ENCODE measurements at regions not wholly inside any gene's neighbourhood (a gene's known extent, or its start where the extent isn't known, plus 50 kb on each side); places are given as distances from the start of the nearest gene placed in this dataset.
"Not testable (repeated sequence)": the region's sequence is repeated elsewhere in the genome, so short reads cannot be mapped to it uniquely, and the experiment has no call there.

DNA sequence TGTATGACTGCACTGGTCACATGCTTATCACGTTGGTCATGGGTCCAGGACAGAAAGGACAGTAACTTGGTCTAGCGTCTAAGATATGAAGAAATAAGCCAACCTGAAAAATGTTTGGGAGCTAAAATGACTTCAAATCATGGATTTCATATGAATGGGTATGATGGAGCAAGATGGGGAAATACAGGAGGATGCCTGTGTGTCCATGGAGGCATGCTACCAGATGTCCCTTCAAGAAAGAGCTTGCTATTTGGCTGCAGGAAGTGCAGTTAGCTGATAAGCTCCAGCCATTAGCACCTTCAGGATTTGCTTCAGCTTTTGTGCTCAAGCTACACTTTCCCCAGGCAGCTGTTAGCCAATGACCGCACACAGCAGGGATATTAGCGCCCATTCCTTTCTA lies 164.6 kb upstream of the THBS1 start:
- DNase-seq (ENCODE audit: low read depth in 2 of 2): no peak

DNA sequence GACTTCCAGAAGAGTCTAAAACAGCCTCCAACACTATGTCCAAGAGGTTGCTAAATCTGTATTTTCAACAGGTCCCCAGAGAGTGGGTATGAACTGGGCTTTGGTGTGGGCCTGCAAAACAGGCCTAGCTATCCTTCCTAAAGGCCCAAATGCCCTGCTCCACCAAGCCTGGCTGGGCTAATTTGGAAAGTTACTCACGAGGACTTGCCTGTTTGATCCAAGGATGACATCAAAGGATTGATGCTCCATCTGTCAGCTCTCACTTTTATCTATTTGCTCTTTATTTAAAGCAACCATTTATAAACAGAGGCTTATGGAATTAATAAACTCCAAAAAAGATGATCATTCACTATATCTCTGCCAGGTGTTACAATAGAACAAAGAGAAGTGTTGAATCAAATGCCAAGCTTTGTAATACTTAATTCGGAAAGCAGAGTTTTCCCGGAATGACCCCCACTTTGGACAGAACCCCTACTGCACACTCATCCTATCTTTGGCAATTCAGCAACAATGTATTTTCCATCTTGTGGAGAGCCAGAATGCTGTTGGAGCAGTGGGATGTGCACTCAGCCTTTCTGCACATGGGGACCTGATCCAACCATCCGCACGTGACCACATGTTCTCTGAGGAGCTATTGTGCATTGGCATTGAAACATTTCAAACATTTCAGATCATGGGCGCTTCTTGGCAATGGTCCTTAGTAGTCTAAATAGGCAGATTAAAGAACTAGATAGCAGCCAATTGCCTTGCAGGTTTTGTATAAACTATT lies 163.3 kb upstream of the THBS1 start:
- no peak for DNase-seq (ENCODE audit: low read depth in 2 of 2)

DNA sequence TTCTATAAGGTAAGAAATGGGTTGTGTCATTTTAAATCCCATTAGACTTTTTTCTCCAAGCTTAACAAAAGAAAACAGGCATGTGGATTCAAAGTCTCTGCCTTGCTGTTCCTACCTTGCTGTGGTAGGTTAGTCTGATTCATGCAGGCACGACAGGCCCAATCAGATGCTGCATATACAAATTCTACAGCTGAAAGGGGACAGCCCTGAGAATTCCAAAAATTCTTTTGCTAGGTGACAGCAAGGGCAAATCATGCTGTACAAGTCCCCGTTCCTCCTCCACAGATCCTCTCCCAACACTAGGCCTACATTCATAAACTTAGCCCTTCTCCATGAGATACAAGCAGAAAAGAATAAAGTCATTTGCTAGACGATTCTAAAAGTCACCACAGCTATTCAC lies 161.2 kb upstream of the THBS1 start:
- no peak for DNase-seq (ENCODE audit: low read depth in 2 of 2)

DNA sequence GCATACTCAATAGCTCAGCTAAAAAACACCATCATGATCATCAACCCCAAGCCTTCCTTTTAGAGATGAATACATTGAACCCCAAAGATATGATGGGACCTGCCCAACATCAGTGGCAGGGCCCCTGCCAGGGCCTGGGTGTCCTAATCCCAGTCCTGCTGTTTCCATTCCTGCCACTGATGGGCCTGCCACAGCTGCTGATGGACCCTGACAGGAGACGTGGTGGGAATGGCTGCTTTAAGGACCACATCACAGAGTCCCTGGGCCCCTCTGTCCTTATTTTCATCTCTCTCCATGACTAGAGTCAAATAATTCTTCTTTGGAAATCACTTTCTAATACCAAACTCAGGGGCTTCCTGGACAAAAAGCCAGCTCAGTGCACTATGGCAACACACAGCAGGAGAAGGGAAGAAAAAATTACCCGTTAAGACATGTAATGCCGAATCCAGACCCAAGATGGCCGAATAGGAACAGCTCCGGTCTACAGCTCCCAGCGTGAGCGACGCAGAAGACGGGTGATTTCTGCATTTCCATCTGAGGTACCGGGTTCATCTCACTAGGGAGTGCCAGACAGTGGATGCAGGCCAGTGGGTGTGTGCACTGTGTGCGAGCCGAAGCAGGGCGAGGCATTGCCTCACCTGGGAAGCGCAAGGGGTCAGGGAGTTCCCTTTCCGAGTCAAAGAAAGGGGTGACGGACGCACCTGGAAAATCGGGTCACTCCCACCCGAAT lies 160.6 kb upstream of the THBS1 start:
- DNase-seq (ENCODE audit: low read depth in 2 of 2): not testable (repeated sequence)

DNA sequence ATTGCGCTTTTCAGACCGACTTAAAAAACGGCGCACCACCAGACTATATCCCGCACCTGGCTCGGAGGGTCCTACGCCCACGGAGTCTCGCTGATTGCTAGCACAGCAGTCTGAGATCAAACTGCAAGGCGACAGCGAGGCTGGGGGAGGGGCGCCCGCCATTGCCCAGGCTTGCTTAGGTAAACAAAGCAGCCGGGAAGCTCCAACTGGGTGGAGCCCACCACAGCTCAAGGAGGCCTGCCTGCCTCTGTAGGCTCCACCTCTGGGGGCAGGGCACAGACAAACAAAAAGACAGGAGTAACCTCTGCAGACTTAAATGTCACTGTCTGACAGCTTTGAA lies 160.1 kb upstream of the THBS1 start:
- not testable (repeated sequence) for DNase-seq (ENCODE audit: low read depth in 2 of 2)

DNA sequence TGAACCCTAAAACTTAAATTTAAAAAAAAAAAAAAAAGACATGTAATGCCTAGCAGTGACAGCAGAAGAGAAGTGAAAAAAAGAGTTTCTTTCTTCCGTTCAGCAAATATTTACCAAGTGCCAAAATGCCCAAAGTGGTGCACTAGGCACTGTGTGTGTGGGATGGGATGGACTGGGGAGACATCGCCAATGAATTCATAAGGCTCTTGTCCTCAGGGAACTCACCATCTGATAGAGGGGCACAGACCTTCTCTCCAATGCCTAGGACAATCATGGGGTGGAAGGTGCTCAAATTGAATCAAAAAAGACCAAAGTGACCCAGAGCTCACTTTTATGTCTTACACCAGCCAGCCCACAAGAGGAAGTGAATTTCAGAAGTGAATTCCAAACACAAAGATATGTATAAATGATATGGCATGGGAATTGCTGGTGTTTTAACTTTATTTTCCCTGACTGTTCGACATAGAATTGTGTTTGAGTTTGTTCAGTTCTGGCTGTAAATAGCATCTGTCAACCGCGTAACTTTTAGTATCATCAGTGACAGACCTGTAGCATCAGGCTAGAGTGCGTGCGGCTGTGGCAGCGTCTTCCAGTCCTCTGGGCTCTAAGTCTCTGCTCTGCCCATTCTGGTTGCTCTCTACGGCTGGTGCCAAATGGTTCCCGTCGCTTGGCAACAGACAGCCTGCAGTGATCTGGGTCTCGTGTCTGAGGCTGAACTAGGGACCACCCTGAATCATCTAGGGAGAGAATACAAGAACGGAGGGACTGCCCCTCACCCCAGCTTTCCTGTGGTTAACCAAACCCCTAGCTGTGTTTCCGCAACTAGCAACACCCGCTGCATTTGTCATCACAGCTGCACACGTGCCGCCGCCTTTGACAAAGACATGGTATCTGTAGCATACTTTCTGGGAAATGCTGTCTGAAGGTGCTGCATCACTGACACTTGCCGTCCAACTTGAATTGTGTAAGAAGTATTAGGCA lies 154.0 kb upstream of the THBS1 start:
- peak; percentile 87 to 88 for DNase-seq (ENCODE audit: low read depth in 2 of 2)

DNA sequence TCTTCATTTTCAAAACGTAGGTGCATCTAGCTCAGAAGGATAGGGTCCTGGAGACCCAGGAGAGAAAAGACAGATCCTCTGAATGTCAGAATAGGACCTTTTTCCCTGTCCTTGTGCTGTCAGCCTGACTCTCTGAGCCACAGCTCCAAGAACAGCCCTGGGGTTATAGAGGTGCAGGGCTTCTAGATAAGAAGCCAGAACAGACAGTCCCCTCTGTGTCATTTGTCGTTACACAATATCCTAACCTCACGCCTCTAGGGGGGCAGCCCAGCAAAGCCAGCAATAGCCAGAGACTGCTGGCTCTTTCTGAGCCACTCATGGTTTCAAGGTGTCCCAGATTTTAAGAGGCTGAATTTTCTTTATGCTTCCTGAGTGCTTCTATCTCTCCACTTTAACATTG lies 153.2 kb upstream of the THBS1 start:
- no peak for DNase-seq (ENCODE audit: low read depth in 2 of 2)

DNA sequence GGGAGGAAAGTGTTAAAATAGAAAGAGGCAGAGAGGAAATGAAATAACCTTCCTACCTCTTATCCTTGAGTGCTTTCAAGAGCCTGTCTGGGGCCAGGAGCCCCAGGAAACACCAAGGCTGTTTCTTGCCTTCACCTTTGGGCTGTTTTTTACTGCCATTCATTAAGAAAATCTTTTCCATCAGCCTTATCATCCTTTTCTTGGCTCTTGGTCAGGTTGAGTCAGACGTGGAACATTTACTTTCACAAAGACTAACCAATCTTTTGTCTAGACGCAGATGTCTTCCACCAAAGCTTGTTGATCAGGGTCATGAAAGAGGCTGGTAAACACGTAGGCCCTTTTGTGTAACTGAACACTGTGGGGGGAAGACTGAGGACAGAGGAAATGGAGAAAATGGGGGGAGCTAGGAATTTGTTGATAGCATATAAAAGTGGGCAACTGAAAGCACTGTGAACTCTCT lies 151.0 kb upstream of the THBS1 start:
- peak; percentile 81 to 84 for DNase-seq (ENCODE audit: low read depth in 2 of 2)

DNA sequence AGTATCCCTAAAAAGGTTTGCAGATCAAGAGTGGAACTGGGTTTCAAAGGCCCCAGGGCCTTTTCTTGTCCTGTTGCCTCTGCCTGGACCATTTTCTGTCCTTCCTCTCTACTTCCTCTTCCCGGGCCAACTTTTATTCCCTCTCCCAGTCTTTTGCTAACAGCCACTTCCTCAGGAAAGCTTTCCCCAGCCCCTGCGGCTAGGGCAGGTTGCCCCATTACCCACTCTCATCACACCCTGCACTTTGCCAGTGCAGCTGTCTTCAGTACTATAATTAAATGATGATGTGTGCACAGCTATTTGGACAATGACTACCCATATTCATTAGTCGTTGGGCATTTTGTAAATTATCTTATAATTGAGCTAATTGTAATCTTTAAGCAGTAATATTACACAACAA lies 150.5 kb upstream of the THBS1 start:
- DNase-seq (ENCODE audit: low read depth in 2 of 2): no peak

DNA sequence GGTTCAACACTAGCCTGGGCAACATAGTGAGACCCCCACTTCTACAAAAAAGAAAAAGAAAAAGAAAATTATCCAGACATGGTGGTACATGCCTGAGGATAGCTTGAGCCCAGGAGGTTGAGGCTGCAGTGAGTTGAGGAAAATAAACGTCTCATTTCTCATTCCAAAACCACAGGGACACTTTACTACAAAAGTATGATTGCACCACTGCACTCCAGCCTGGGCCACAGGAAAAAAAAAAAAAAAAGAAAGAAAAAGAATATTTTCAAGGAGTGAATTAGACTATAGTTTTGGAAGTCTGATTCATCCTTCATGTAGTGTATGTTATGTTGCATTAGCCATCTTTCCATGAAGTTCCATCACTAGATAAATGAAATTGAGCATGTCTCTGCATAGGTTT lies 149.5 kb upstream of the THBS1 start:
- no peak for DNase-seq (ENCODE audit: low read depth in 2 of 2)

DNA sequence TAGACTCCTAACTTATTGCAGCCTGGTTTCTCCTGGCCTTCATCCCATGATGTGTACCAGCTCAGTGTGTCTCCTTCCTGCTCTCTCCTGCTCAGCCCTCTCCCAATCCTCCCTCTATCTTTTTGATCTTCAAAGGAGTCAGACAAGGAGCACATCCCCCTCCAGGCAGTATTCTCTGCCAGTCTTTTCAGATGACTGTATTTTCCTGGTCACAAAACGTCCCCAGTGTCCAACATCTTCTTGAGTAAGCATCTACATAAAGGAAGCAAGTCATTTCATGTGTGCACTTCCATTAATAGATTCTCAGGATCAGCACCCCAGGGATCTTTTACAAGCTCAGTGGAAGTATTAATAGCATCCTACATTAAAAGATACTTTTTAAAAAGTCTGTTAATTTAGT lies 148.9 kb upstream of the THBS1 start:
- no peak for DNase-seq (ENCODE audit: low read depth in 2 of 2)

DNA sequence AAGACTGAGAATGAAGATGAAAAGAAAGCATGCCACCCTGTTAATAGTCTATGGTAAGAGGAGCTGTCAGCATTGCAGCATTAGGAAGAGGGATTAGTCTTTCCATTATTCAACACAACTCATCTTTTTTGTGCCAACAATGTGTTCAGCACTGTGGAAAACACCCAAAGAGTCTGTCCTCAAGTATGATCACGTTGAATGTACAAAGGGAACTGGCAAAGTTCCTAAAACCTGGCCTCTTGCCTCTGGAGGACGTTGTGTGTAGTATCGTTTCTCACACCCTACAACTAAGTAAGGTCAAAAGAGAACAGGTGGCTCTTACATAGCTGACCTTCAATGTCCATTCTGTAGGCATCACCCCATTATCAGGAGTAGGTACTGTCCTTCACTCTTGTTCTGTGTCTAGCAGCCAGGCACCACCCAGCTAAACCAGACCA lies 147.9 kb upstream of the THBS1 start:
- no peak for DNase-seq (ENCODE audit: low read depth in 2 of 2)

DNA sequence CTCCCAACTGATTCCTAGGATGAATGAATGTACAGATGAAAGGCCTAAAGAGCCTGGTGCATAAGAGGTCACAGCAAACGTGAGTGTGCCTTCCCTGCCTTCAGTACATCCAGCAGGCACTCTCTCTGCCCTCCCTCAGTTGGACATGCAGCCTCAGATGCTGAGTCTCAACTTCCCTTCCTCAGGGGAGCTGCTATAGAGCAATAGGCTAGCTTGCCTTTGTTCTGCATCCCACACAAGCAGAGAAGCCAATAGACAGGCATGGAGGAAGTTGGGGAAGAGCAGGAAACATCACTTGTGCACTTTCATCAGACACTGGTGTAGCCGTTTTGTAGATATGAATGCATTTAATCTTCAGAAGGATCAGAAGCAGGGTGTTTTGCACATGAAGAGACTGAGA lies 147.5 kb upstream of the THBS1 start:
- no peak for DNase-seq (ENCODE audit: low read depth in 2 of 2)

DNA sequence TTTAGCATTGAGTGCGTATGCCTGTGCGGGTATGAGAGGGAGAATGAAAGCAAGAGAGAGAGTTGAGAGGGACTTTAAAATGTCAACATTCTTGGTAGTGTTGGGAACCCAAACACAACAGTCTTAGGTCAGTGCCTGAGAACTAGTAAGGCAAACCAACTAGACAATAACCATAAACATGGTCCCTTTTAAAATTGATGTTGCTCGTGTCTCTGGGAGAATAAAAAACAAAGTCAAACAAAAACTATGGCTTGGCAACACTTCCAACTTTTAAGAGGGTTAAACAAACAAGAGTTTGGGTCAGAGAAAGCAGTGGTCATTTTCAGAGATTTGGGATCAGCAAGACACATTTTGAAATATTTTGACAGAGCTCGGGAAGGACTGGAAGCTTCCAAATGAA lies 146.7 kb upstream of the THBS1 start:
- no peak for DNase-seq (ENCODE audit: low read depth in 2 of 2)

DNA sequence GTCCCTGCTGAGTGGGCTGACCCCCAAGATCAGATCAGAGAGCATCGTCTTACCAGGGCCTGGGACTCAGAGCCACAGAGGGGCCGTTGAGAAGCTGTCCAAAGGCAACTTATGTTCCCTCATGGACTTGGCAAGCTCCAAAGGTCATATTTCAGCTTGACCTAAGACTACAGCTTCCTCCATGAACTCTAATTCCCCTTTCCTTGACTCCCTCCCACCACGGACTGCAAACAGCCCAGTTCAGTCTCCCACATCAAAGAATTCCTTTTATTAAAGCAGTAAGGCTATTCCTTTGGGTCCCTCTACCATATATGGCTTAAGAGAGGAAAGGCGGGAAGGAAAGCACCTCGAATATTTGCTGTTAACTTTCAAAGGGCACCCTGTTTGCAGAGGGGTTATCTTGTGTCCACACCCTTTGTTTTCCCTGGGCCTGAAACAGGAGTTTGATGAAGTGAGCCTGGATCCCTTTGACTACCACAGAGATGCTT lies 146.1 kb upstream of the THBS1 start:
- DNase-seq (ENCODE audit: low read depth in 2 of 2): no peak

DNA sequence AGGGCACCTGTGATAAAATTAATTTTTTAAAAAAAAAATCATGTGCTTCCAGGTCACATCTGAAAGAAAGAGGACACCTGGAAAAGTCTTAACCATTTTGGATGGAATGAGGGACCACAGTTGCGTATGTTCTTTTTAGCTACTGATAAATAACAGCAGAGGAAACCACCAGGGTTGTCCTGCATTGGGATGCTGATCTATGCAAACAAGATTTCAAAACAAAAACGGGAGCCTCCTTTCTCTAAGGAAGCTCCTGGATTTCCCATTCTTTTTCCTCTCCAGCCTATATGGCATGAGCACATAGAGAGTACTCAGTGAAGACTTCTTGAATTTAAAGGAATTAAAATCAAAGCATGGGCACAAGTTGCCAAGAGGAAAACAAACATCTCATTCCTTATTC lies 145.6 kb upstream of the THBS1 start:
- no peak for DNase-seq (ENCODE audit: low read depth in 2 of 2)

DNA sequence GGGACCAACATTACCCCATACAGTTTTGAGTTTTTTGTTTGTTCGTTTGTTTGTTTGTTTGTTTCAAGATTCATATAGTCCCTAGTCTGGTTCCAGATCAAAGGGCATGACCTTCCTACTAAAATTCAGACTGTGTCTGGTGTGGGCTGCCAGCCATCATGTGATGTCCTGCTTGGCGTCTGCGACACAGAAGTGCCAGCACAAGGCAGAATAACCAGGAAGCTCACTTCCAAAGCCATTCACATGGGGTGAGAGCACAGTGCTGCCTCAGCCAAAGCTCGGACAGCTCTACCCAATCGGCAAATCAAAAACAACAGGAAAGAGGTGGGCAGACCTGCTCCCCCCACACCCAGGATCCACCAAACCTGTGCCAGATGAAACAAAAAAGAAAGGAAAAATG lies 142.6 kb upstream of the THBS1 start:
- DNase-seq (ENCODE audit: low read depth in 2 of 2): no peak

DNA sequence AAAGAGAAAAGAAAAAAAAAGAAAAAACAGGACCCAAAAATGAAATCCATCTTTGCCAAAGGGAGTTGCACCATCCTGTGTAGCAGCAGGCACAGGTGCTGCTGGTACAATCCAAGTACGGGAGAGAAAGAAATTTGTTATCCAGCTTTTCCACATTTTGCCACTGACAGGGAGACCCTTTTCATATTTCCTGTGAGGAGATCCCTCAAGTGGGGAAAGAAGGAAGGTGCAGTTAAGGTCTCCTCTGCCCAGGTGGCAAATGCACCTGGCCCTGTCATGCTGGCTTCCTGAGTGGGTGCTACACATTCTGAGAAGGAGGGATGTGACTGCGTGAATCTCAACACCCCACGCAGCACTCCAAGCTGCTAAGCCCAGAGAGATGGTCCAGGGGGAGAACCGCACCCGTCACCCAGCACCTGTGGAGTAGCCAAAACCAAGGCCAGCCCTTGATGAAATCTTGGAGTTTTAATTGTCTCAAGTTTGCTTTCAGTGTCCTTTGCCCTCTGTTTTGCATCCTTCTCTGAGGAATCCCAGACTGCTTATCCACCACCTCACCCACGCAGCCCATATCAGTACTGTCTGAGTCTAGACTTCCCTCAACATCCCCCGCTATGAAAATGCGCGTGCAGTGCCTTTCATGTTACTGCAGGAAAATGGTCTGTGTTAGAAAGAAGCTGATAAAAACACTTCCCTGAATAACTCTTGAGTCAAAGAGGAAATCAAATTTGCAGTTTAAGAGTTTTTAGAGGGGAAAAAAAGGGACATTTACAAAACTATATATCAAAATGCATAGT lies 141.9 kb upstream of the THBS1 start:
- no peak for DNase-seq (ENCODE audit: low read depth in 2 of 2)

DNA sequence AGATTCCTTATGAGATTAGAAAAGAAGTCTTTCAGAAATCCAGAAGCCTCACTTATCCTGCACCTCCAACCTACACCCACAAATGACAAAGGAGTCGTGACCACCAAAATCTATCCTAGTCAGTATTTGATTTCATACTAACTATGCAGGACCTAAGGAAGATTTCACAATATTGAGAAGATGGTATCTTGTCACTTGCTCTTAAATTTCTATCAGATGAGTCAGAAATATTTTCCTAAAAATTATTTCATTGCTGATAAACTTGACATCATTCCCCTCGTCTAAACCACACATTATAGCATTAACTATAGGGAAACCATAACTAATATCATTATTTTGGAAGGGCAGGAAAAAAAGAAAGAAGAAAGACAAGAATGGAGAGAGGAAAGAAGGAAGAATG lies 138.0 kb upstream of the THBS1 start:
- DNase-seq (ENCODE audit: low read depth in 2 of 2): no peak

DNA sequence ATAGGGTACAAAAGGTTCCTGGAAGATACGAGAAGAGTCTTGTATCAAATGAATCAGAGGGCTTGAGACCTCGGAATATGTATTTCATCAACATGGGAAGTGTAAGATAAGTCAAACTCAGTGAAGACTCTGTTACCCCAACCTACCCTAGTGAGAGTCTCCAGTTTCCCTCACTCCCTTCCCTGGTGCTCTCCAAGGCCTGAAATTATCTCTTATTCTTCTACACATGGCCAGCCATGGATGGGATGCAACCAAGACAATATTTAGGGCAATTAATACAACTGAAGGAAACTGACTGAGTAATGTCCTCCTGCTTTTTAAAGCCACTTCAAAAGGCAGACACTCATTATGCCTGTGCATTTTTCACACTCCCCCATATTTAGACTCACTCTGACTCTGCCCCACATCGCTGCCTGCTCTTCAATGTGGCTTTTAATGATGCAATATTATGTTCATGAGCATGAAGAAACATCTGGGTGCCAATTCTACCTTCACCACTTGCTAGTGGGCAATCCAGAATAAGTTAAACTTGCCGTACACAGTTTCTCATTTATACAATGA lies 137.1 kb upstream of the THBS1 start:
- DNase-seq (ENCODE audit: low read depth in 2 of 2): no peak
